ENCODE measurements at regions not wholly inside any gene's neighbourhood (a gene's known extent, or its start where the extent isn't known, plus 50 kb on each side); places are given as distances from the start of the nearest gene placed in this dataset.

DNA sequence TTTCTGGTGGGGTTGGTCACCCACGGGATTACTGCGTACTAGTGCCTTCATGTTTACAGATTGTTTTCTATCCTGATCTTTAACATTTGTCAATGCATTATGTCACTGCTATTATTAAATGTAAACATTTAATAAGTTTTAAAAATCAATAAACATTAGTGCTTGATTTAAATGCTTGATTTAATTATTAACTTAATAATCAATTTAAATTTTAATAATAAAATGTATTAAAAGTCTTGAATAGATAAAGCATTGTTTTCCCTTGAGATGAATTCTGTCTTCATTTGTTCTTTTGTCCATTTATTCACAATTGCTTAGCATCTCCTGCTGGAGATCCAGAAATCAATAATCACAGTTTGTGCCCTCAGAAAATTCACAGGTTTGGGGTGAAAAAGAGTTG lies 201.8 kb upstream of the HDAC9 start:
- TF ChIP-seq, protein P1, sequence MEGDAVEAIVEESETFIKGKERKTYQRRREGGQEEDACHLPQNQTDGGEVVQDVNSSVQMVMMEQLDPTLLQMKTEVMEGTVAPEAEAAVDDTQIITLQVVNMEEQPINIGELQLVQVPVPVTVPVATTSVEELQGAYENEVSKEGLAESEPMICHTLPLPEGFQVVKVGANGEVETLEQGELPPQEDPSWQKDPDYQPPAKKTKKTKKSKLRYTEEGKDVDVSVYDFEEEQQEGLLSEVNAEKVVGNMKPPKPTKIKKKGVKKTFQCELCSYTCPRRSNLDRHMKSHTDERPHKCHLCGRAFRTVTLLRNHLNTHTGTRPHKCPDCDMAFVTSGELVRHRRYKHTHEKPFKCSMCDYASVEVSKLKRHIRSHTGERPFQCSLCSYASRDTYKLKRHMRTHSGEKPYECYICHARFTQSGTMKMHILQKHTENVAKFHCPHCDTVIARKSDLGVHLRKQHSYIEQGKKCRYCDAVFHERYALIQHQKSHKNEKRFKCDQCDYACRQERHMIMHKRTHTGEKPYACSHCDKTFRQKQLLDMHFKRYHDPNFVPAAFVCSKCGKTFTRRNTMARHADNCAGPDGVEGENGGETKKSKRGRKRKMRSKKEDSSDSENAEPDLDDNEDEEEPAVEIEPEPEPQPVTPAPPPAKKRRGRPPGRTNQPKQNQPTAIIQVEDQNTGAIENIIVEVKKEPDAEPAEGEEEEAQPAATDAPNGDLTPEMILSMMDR (tag by site-specific recombination; IDR thresholded peaks at IDR 0.05) = no peak
- no peak for TF ChIP-seq ZNF394 (tag by site-specific recombination; IDR thresholded peaks at IDR 0.05; ENCODE audit: borderline replicate concordance)
